ENCODE measurements at regions not wholly inside any gene's neighbourhood (a gene's known extent, or its start where the extent isn't known, plus 50 kb on each side); places are given as distances from the start of the nearest gene placed in this dataset.

DNA sequence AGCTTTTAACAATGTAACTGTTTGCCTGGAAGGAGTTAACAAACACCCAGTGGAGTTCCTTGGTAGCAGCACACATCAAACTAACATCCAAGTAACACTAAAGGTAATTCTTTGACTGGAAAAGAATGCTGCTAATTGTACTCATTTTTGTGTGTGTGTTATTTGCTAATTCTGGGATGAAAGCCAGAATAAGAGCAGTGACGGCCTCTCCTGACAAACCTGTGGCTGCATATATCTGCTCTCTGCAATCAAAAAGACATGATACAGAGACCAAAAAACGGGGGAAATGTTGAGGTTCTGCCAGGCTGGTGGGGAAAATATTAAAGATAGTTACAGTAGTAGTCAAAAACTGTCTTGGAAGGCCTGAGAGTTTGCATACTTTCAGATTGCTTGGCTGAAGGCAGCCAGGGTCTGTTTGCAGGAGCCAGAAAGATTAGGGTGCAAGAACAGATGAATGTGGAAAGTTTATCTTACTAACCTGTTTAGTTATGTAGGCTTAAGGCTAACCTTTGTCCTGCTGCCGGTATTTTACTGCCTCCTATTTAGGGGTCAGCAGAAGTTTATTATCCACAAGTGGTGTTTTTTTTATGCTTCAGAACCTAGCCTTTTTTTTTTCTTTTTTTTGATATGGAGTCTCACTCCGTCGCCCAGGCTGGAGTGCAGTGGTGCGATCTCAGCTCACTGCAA, 325.6 kb upstream of the RBMY1B start:
- no peaks in the 10 kb centered on the region for H3K4me1 ChIP-seq (ENCODE audit: insufficient read depth, insufficient read length)
- DNase-seq (ENCODE audit: low read depth, low spot score) = no peak
- H3K4me3 ChIP-seq (ENCODE audit: insufficient read length, low read depth) = no peak overlapping the region
- H3K36me3 ChIP-seq (ENCODE audit: insufficient read depth, insufficient read length, low read length) = no peaks in the 10 kb centered on the region
- no peak for TF ChIP-seq ZNF274 (IDR thresholded peaks at IDR 0.05; ENCODE audit: low read depth, low read length)
- TF ChIP-seq SUZ12 (IDR thresholded peaks at IDR 0.05; ENCODE audit: extremely low read depth, insufficient read depth, insufficient read length) = no peak
- no peak for TF ChIP-seq YY1 (IDR thresholded peaks at IDR 0.05; ENCODE audit: insufficient read depth, insufficient read length)
- H3K27me3 ChIP-seq (ENCODE audit: insufficient read depth, insufficient read length) = no peaks in the 10 kb centered on the region
- H3K9me3 ChIP-seq (ENCODE audit: insufficient read depth, low read length) = no peaks in the 10 kb centered on the region
- H3K9ac ChIP-seq (ENCODE audit: insufficient read length, low read depth) = no peak overlapping the region

DNA sequence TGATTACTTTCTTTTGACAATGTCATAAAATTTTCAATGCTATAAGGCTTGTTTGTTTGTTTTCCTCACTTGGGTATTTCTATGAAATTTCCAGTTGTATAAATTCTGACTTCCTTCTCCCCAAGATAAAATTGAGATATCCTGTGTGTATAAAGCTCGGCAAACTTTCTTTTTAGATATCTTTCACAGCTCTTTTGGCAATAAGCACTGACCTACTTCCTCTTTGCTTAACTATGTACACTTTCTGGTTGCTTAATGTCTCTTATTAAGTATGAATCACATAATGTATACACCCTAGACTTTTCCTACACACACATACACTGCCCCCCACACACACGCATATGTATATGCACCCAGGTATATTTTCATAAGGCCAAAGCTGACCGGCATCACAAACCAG, 318.4 kb upstream of the RBMY1B start:
- no peaks in the 10 kb centered on the region for H3K27me3 ChIP-seq (ENCODE audit: insufficient read depth, insufficient read length)
- no peak overlapping the region for H3K4me3 ChIP-seq (ENCODE audit: insufficient read length, low read depth)
- no peaks in the 10 kb centered on the region for H3K4me1 ChIP-seq (ENCODE audit: insufficient read depth, insufficient read length)
- TF ChIP-seq YY1 (IDR thresholded peaks at IDR 0.05; ENCODE audit: insufficient read depth, insufficient read length) (no peak), ZNF274 (IDR thresholded peaks at IDR 0.05; ENCODE audit: low read depth, low read length) (no peak), SUZ12 (IDR thresholded peaks at IDR 0.05; ENCODE audit: extremely low read depth, insufficient read depth, insufficient read length) (no peak)
- H3K9me3 ChIP-seq (ENCODE audit: insufficient read depth, low read length) = no peaks in the 10 kb centered on the region
- H3K9ac ChIP-seq (ENCODE audit: insufficient read length, low read depth) = no peak overlapping the region
- DNase-seq (ENCODE audit: low read depth, low spot score) = no peak
- no peaks in the 10 kb centered on the region for H3K36me3 ChIP-seq (ENCODE audit: insufficient read depth, insufficient read length, low read length)

- no peaks in the 10 kb centered on the region for H3K4me1 ChIP-seq (ENCODE audit: insufficient read depth, insufficient read length)
- no peak overlapping the region for H3K4me3 ChIP-seq (ENCODE audit: insufficient read length, low read depth)
- no peaks in the 10 kb centered on the region for H3K36me3 ChIP-seq (ENCODE audit: insufficient read depth, insufficient read length, low read length)
- no peaks in the 10 kb centered on the region for H3K27me3 ChIP-seq (ENCODE audit: insufficient read depth, insufficient read length)
- TF ChIP-seq SUZ12 (IDR thresholded peaks at IDR 0.05; ENCODE audit: extremely low read depth, insufficient read depth, insufficient read length) = no peak
- no peak for TF ChIP-seq ZNF274 (IDR thresholded peaks at IDR 0.05; ENCODE audit: low read depth, low read length)
- TF ChIP-seq YY1 (IDR thresholded peaks at IDR 0.05; ENCODE audit: insufficient read depth, insufficient read length) = no peak
- DNase-seq (ENCODE audit: low read depth, low spot score) = no peak
- H3K9ac ChIP-seq (ENCODE audit: insufficient read length, low read depth) = no peak overlapping the region
- no peaks in the 10 kb centered on the region for H3K9me3 ChIP-seq (ENCODE audit: insufficient read depth, low read length)
Observed at GRCh38 chrY:21200246-21200645, 310.9 kb upstream of the RBMY1B start.

- TF ChIP-seq ZNF274 (IDR thresholded peaks at IDR 0.05; ENCODE audit: low read depth, low read length) (no peak), SUZ12 (IDR thresholded peaks at IDR 0.05; ENCODE audit: extremely low read depth, insufficient read depth, insufficient read length) (no peak), YY1 (IDR thresholded peaks at IDR 0.05; ENCODE audit: insufficient read depth, insufficient read length) (no peak)
- Histone ChIP-seq H3K4me3 (ENCODE audit: insufficient read length, low read depth) (no peak overlapping the region), H3K36me3 (ENCODE audit: insufficient read depth, insufficient read length, low read length) (no peaks in the 10 kb centered on the region), H3K9ac (ENCODE audit: insufficient read length, low read depth) (no peak overlapping the region), H3K4me1 (ENCODE audit: insufficient read depth, insufficient read length) (no peaks in the 10 kb centered on the region), H3K27me3 (ENCODE audit: insufficient read depth, insufficient read length) (no peaks in the 10 kb centered on the region), H3K9me3 (ENCODE audit: insufficient read depth, low read length) (no peaks in the 10 kb centered on the region)
- no peak for DNase-seq (ENCODE audit: low read depth, low spot score)
Observed at GRCh38 chrY:21227849-21228248, 283.3 kb upstream of the RBMY1B start.

- Histone ChIP-seq H3K9ac (ENCODE audit: insufficient read length, low read depth) (no peak overlapping the region), H3K4me3 (ENCODE audit: insufficient read length, low read depth) (no peak overlapping the region), H3K9me3 (ENCODE audit: insufficient read depth, low read length) (no peaks in the 10 kb centered on the region), H3K27me3 (ENCODE audit: insufficient read depth, insufficient read length) (no peaks in the 10 kb centered on the region), H3K4me1 (ENCODE audit: insufficient read depth, insufficient read length) (no peaks in the 10 kb centered on the region), H3K36me3 (ENCODE audit: insufficient read depth, insufficient read length, low read length) (no peaks in the 10 kb centered on the region)
- TF ChIP-seq YY1 (IDR thresholded peaks at IDR 0.05; ENCODE audit: insufficient read depth, insufficient read length) = no peak
- TF ChIP-seq ZNF274 (IDR thresholded peaks at IDR 0.05; ENCODE audit: low read depth, low read length) = no peak
- no peak for TF ChIP-seq SUZ12 (IDR thresholded peaks at IDR 0.05; ENCODE audit: extremely low read depth, insufficient read depth, insufficient read length)
- no peak for DNase-seq (ENCODE audit: low read depth, low spot score)
Observed at GRCh38 chrY:21240221-21240620, 270.9 kb upstream of the RBMY1B start.

DNA sequence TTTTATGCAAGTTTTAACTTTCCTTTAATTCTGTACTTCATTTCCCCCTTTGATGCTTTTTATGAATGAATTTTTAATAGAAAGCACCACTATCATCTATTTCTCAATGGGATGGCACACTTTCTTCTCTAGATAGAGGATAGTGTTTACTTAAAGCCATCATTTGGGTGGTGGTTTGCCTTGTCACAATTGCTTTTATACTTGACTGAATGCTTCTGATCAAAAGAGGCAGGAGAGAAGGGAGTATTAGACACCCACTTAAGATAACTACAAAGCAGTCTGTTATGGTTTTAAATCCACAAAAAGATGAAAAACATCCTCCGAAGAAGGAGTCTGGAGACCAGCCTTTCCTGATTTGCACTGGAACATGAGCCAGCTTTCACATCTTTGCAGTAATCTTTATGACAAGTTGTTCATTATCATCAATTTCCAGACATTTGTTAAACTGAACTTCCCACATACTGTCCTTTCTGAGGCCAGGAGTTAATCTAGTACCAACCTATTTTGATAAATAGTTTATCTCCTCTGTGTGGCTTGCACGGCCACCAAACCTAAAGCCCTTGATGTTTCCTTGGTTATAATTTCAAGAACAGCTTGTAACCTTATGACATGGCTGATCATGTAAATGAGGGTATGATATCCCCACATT, 270.4 kb upstream of the RBMY1B start:
- no peak overlapping the region for H3K9ac ChIP-seq (ENCODE audit: insufficient read length, low read depth)
- H3K4me1 ChIP-seq (ENCODE audit: insufficient read depth, insufficient read length) = no peaks in the 10 kb centered on the region
- no peaks in the 10 kb centered on the region for H3K27me3 ChIP-seq (ENCODE audit: insufficient read depth, insufficient read length)
- no peaks in the 10 kb centered on the region for H3K9me3 ChIP-seq (ENCODE audit: insufficient read depth, low read length)
- TF ChIP-seq SUZ12 (IDR thresholded peaks at IDR 0.05; ENCODE audit: extremely low read depth, insufficient read depth, insufficient read length) (no peak), YY1 (IDR thresholded peaks at IDR 0.05; ENCODE audit: insufficient read depth, insufficient read length) (no peak), ZNF274 (IDR thresholded peaks at IDR 0.05; ENCODE audit: low read depth, low read length) (no peak)
- H3K4me3 ChIP-seq (ENCODE audit: insufficient read length, low read depth) = no peak overlapping the region
- no peak for DNase-seq (ENCODE audit: low read depth, low spot score)
- no peaks in the 10 kb centered on the region for H3K36me3 ChIP-seq (ENCODE audit: insufficient read depth, insufficient read length, low read length)

GRCh38 chrY:21242793-21243192, 268.3 kb upstream of the RBMY1B start:
- H3K9ac ChIP-seq (ENCODE audit: insufficient read length, low read depth) = no peak overlapping the region
- no peaks in the 10 kb centered on the region for H3K9me3 ChIP-seq (ENCODE audit: insufficient read depth, low read length)

More at GRCh38 chrY:21242793-21243192, 268.3 kb upstream of the RBMY1B start:
- Histone ChIP-seq H3K4me1 (ENCODE audit: insufficient read depth, insufficient read length) (no peaks in the 10 kb centered on the region), H3K36me3 (ENCODE audit: insufficient read depth, insufficient read length, low read length) (no peaks in the 10 kb centered on the region), H3K4me3 (ENCODE audit: insufficient read length, low read depth) (no peak overlapping the region), H3K27me3 (ENCODE audit: insufficient read depth, insufficient read length) (no peaks in the 10 kb centered on the region)
- no peak for DNase-seq (ENCODE audit: low read depth, low spot score)
- TF ChIP-seq SUZ12 (IDR thresholded peaks at IDR 0.05; ENCODE audit: extremely low read depth, insufficient read depth, insufficient read length) (no peak), ZNF274 (IDR thresholded peaks at IDR 0.05; ENCODE audit: low read depth, low read length) (no peak), YY1 (IDR thresholded peaks at IDR 0.05; ENCODE audit: insufficient read depth, insufficient read length) (no peak)

Data from NT2/D1 (cell line).